H1 (cell line): ENCODE measurements at regions not wholly inside any gene's neighbourhood (a gene's known extent, or its start where the extent isn't known, plus 50 kb on each side); places are given as distances from the start of the nearest gene placed in this dataset.

Experiments used
- CTCF ChIA-PET: fragments of 300-600 bp; sonication (Branson Sonifier 250); formaldehyde crosslinking; loops from one replicate; lab custom pipeline; 2021; ENCODE audit not compliant: partially characterized antibody; lab: Charles Lee
- POLR2A ChIA-PET: fragments of 300-600 bp; sonication (Branson Sonifier 250); formaldehyde crosslinking; loops from one replicate; lab custom pipeline; 2021; ENCODE audit warnings: inconsistent platforms; ENCODE audit not compliant: partially characterized antibody; lab: Charles Lee
- DNase-seq, 2 experiments: peaks; one replicate each; pipeline versions ENCODE4 v3.0.0 to v3.0.0-alpha.2; 2010 to 2022; ENCODE audit warnings: low spot score in 2 of 2, low read depth in 1 of 2, mixed read lengths in 1 of 2
- FAIRE-seq: peaks from 2 replicates; lab custom pipeline; 2011; peaks lifted over from hg19 to GRCh38; lab: Jason Lieb, UNC
- H2AFZ ChIP-seq: 2 replicates; pipeline ENCODE4 v1.8.1; 2012; ENCODE audit warnings: low read length, inconsistent platforms
- H2AK5ac ChIP-seq: 2 replicates; pipeline ENCODE4 v1.6.1; 2013; ENCODE audit warnings: low read depth, low read length
- H2BK120ac ChIP-seq: replicated peaks from 2 replicates; pipeline ENCODE3; 2013; ENCODE audit warnings: low read depth, low read length, inconsistent platforms
- H2BK12ac ChIP-seq: 2 replicates; pipeline ENCODE4 v1.6.1; 2013; ENCODE audit warnings: low read depth, low read length
- H2BK15ac ChIP-seq: 2 replicates; pipeline ENCODE4 v1.6.1; 2013; ENCODE audit warnings: low read length
- H2BK20ac ChIP-seq: 2 replicates; pipeline ENCODE4 v1.6.1; 2013; ENCODE audit warnings: low read length
- H2BK5ac ChIP-seq: 2 replicates; pipeline ENCODE4 v1.6.1; 2013; ENCODE audit warnings: low read depth, low read length
- H3K14ac ChIP-seq: 2 replicates; pipeline ENCODE4 v1.6.1; 2013; ENCODE audit warnings: inconsistent platforms; ENCODE audit not compliant: insufficient read length
- H3K18ac ChIP-seq: 2 replicates; pipeline ENCODE4 v1.6.1; 2013; ENCODE audit warnings: low read length; ENCODE audit errors: extremely low read depth
- H3K23ac ChIP-seq: 2 replicates; pipeline ENCODE4 v1.6.1; 2013; ENCODE audit warnings: inconsistent platforms; ENCODE audit not compliant: insufficient read length
- H3K23me2 ChIP-seq: 2 replicates; pipeline ENCODE4 v1.6.1; 2013; ENCODE audit warnings: low read depth, low read length
- H3K27ac ChIP-seq: 2 replicates; pipeline ENCODE4 v1.6.1; 2011; ENCODE audit warnings: low read depth, low read length, inconsistent platforms
- H3K27me3 ChIP-seq, 4 experiments: replicated peaks in 1 of 4; 1 replicate in 1 of 4; 2 replicates in 3 of 4; pipeline versions ENCODE4 v1.6.1 to v1.8.1; 2011 to 2013; ENCODE audit warnings: low read length in 3 of 4, mild to moderate bottlenecking in 3 of 4, inconsistent platforms in 2 of 4, mixed read lengths in 2 of 4, moderate library complexity in 1 of 4; ENCODE audit not compliant: control insufficient read depth in 3 of 4, insufficient read depth in 3 of 4; ENCODE audit errors: extremely low read depth in 1 of 4
- H3K36me3 ChIP-seq, 4 experiments: 2 replicates each; pipeline versions ENCODE4 v1.6.1 to v1.8.1; 2011 to 2013; ENCODE audit warnings: mild to moderate bottlenecking in 4 of 4, low read length in 3 of 4, moderate library complexity in 2 of 4, control low read depth in 1 of 4, inconsistent platforms in 1 of 4; ENCODE audit not compliant: insufficient read depth in 4 of 4, control insufficient read depth in 2 of 4
- H3K4ac ChIP-seq: replicated peaks from 2 replicates; pipeline ENCODE3; 2013; ENCODE audit warnings: low read length, low read depth, mixed read lengths, inconsistent platforms; ENCODE audit not compliant: insufficient read length
- H3K4me1 ChIP-seq, 4 experiments: replicated peaks in 1 of 4; 1 replicate in 1 of 4; 2 replicates in 3 of 4; pipeline versions ENCODE4 v1.6.1 to v1.8.1; 2011 to 2013; ENCODE audit warnings: low read length in 3 of 4, inconsistent platforms in 2 of 4, mixed read lengths in 1 of 4; ENCODE audit not compliant: insufficient read depth in 4 of 4, control insufficient read depth in 3 of 4
- H3K4me2 ChIP-seq, 2 experiments: 2 replicates each; pipeline versions ENCODE4 v1.6.1 to v1.8.1; 2011 to 2013; ENCODE audit warnings: low read depth in 2 of 2, low read length in 2 of 2, control low read depth in 1 of 2, inconsistent platforms in 1 of 2, mild to moderate bottlenecking in 1 of 2; ENCODE audit not compliant: insufficient read depth in 1 of 2
- H3K4me3 ChIP-seq, 4 experiments: fragments of 200-600, 300-600 bp in 1 of 4; sonication (generic), shearing (Covaris generic), sonication (Bioruptor Twin) in 1 of 4; 2 replicates each; pipeline versions ENCODE4 v1.5.1 to v1.8.1; 2011 to 2016; ENCODE audit warnings: low read length in 4 of 4, low read depth in 3 of 4, control low read depth in 2 of 4, inconsistent platforms in 2 of 4, mild to moderate bottlenecking in 2 of 4, mixed read lengths in 1 of 4, moderate library complexity in 1 of 4; ENCODE audit not compliant: insufficient read depth in 2 of 4; ENCODE audit errors: extremely low read depth in 1 of 4
- H3K56ac ChIP-seq: replicated peaks from 2 replicates; pipeline ENCODE3; 2013; ENCODE audit warnings: low read depth, mild to moderate bottlenecking, mixed read lengths, low read length, inconsistent platforms; ENCODE audit not compliant: insufficient read length
- H3K79me1 ChIP-seq: 2 replicates; pipeline ENCODE4 v1.6.1; 2013; ENCODE audit warnings: low read depth, low read length, control low read depth
- H3K79me2 ChIP-seq, 2 experiments: 2 replicates each; pipeline versions ENCODE4 v1.6.1 to v1.8.1; 2012 to 2013; ENCODE audit warnings: low read length in 2 of 2, mild to moderate bottlenecking in 2 of 2, inconsistent platforms in 1 of 2; ENCODE audit not compliant: insufficient read depth in 2 of 2, control insufficient read depth in 1 of 2
- H3K9ac ChIP-seq, 4 experiments: replicated peaks in 1 of 4; 1 replicate in 1 of 4; 2 replicates in 3 of 4; pipeline versions ENCODE4 v1.6.1 to v1.8.1; 2011 to 2013; ENCODE audit warnings: low read depth in 3 of 4, low read length in 3 of 4, control low read depth in 2 of 4, mild to moderate bottlenecking in 2 of 4, moderate library complexity in 2 of 4, inconsistent platforms in 1 of 4; ENCODE audit errors: extremely low read depth in 1 of 4
- H3K9me3 ChIP-seq, 2 experiments: 2 replicates each; pipeline versions ENCODE4 v1.6.1 to v1.8.1; 2012 to 2013; ENCODE audit warnings: mild to moderate bottlenecking in 2 of 2, moderate library complexity in 2 of 2, control low read depth in 1 of 2, inconsistent platforms in 1 of 2, low read depth in 1 of 2, low read length in 1 of 2, mixed read lengths in 1 of 2; ENCODE audit not compliant: insufficient read depth in 2 of 2
- H4K20me1 ChIP-seq, 2 experiments: replicated peaks in 1 of 2; 2 replicates each; pipeline versions ENCODE3 to v1.8.1; 2011 to 2013; ENCODE audit warnings: inconsistent platforms in 2 of 2, low read length in 2 of 2, mild to moderate bottlenecking in 1 of 2; ENCODE audit not compliant: insufficient read depth in 2 of 2, control insufficient read depth in 1 of 2
- H4K5ac ChIP-seq: 2 replicates; pipeline ENCODE4 v1.6.1; 2013; ENCODE audit warnings: low read length, low read depth, mixed read lengths, inconsistent platforms; ENCODE audit not compliant: insufficient read length
- H4K8ac ChIP-seq: 2 replicates; pipeline ENCODE4 v1.8.0; 2013; ENCODE audit warnings: mild to moderate bottlenecking, moderate library complexity, low read length, inconsistent platforms; ENCODE audit not compliant: insufficient read depth; ENCODE audit errors: extremely low read depth
- H4K91ac ChIP-seq: replicated peaks from 2 replicates; pipeline ENCODE3; 2013; ENCODE audit warnings: low read length, mixed read lengths, inconsistent platforms; ENCODE audit not compliant: insufficient read length
- ASH2L ChIP-seq: fragments of 200-600, 300-600 bp; sonication (generic); IDR thresholded peaks from one replicate; pipeline ENCODE4 v1.7.1; 2017; ENCODE audit warnings: low read length
- CBX8 ChIP-seq: fragments of 300-800, 300-1000 bp; sonication (generic); IDR thresholded peaks from 2 replicates; pipeline ENCODE4 v1.7.1; 2016; ENCODE audit warnings: low read depth, low read length, borderline replicate concordance
- CHD1 ChIP-seq: IDR thresholded peaks from 2 replicates; pipeline ENCODE4 v1.6.1; 2012; ENCODE audit warnings: low read depth, low read length, improper control_type of control experiment
- CHD2 ChIP-seq: IDR thresholded peaks from 2 replicates; pipeline ENCODE4 v1.6.1; 2012; ENCODE audit warnings: low read length, improper control_type of control experiment
- CTBP2 ChIP-seq: IDR thresholded peaks from 2 replicates; pipeline ENCODE4 v1.7.0; 2011; ENCODE audit warnings: borderline replicate concordance, mild to moderate bottlenecking, moderate library complexity, mixed read lengths, low read length; ENCODE audit not compliant: insufficient read depth, insufficient read length
- EP300 ChIP-seq, 2 experiments: IDR thresholded peaks; 1 replicate in 1 of 2; 2 replicates in 1 of 2; pipeline ENCODE4 v1.6.1; 2011 to 2012; ENCODE audit warnings: low read depth in 2 of 2, low read length in 2 of 2, mild to moderate bottlenecking in 2 of 2, borderline replicate concordance in 1 of 2, inconsistent platforms in 1 of 2, moderate library complexity in 1 of 2
- NANOG ChIP-seq: IDR thresholded peaks from 2 replicates; pipeline ENCODE4 v1.6.1; 2011; ENCODE audit warnings: low read length, low read depth, mild to moderate bottlenecking, inconsistent platforms; ENCODE audit not compliant: insufficient read depth, poor library complexity, severe bottlenecking
- RAD21 ChIP-seq, 2 experiments: IDR thresholded peaks in 1 of 2; conservative IDR thresholded peaks in 1 of 2; 2 replicates each; pipeline ENCODE4 v1.6.1; 2011; ENCODE audit warnings: low read depth in 2 of 2, low read length in 2 of 2, improper control_type of control experiment in 1 of 2, inconsistent platforms in 1 of 2, mild to moderate bottlenecking in 1 of 2, moderate library complexity in 1 of 2
- RBBP5 ChIP-seq: IDR thresholded peaks from 2 replicates; pipeline ENCODE4 v1.7.1; 2012; ENCODE audit warnings: low read depth, mild to moderate bottlenecking, inconsistent platforms, low read length, moderate library complexity, borderline replicate concordance
- SRF ChIP-seq: IDR thresholded peaks from 2 replicates; pipeline ENCODE4 v1.6.1; 2011; ENCODE audit warnings: mild to moderate bottlenecking, low read depth, low read length, moderate library complexity
- TBP ChIP-seq: IDR thresholded peaks from 2 replicates; pipeline ENCODE4 v1.6.1; 2011; ENCODE audit warnings: low read depth, low read length, improper control_type of control experiment
- WGBS, 2 experiments: shearing (Covaris generic) in 1 of 2; methylation state at CpG; one replicate each; pipeline versions ENCODE4 v1.1.6 to v1.1.7; 2013 to 2015; ENCODE audit warnings: low lambda C conversion rate in 2 of 2, mixed read lengths in 2 of 2, inconsistent platforms in 1 of 2, low coverage in 1 of 2, missing lambda C conversion rate in 1 of 2; ENCODE audit not compliant: insufficient replicate concordance in 2 of 2, insufficient coverage in 1 of 2, insufficient read length in 1 of 2; ENCODE audit errors: extremely low coverage in 1 of 2, missing lambda C conversion rate in 1 of 2; 5-methylcytosine and 5-hydroxymethylcytosine counted together

DNA sequence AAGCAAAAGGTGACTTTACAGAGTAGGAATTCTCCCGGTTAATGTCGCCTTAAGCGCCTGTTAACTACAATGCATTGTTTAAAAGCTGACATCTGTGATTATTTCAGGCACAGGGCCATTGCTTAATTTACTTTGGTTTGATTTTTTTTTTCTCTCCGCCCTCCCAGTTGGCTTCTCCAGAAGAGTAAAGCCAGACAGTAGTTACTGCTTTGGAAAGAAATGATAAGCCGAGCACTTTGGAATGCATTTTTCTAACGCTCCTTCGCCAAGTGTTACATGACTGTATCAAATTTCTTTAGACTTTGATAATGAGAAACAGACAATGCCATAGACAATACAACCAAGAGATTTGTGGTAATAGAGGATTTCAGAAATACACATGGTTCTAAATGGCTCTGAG lies 383.0 kb upstream of the TENM3 start:
- Histone ChIP-seq H2BK5ac (no peak overlapping the region), H3K4ac (no peak overlapping the region), H3K56ac (no peak overlapping the region), H4K5ac (no peak overlapping the region), H2BK12ac (no peak overlapping the region), H3K27ac (no peak overlapping the region), H3K18ac (no peak overlapping the region), H3K79me2 (no peaks in the 10 kb centered on the region), H2AK5ac (no peak overlapping the region), H3K4me1 (no peaks in the 10 kb centered on the region), H4K91ac (no peak overlapping the region), H3K4me2 (no peak overlapping the region), H3K9me3 (no peaks in the 10 kb centered on the region), H3K27me3 (peaks cover 0 to 1% (median 0%) of the 10 kb centered on the region in 4 experiments; a peak in 1 of 7 replicates), H3K36me3 (no peaks in the 10 kb centered on the region), H3K4me3 (no peak overlapping the region), H2BK15ac (no peak overlapping the region), H3K23me2 (no peaks in the 10 kb centered on the region), H2BK20ac (no peak overlapping the region), H2BK120ac (no peak overlapping the region), H3K79me1 (no peaks in the 10 kb centered on the region), H3K23ac (no peak overlapping the region), H4K8ac (no peak overlapping the region), H3K14ac (no peak overlapping the region), H4K20me1 (no peaks in the 10 kb centered on the region), H2AFZ (no peak overlapping the region), H3K9ac (no peak overlapping the region)
- no peak for DNase-seq
- FAIRE-seq, result no peak
- WGBS, 2 experiments, result 92% methylated on average over 7 of the region's 7 CpGs; no CpG with 5 or more reads in 1 of the 2 experiments
- POLR2A ChIA-PET, result no interaction called here
- CTCF ChIA-PET, result no interaction called here
- TF ChIP-seq TBP (no peak), RBBP5 (no peak), CBX8 (no peak), CHD2 (no peak), CHD1 (no peak), RAD21 (IDR thresholded peaks at IDR 0.05 in 1 of 2, conservative IDR thresholded peaks at IDR 0.05 in 1 of 2; ENCODE audit: low read depth in 2 of 2, low read length in 2 of 2) (no peak), ASH2L (no peak), EP300 (IDR thresholded peaks at IDR 0.05; ENCODE audit: borderline replicate concordance in 1 of 2, low read depth in 2 of 2, low read length in 2 of 2) (no peak), NANOG (no peak), CTBP2 (no peak), SRF (no peak)
